GM23338 (cell line): ENCODE measurements at regions not wholly inside any gene's neighbourhood (a gene's known extent, or its start where the extent isn't known, plus 50 kb on each side); places are given as distances from the start of the nearest gene placed in this dataset.

ENCODE experiments used
- ATAC-seq: fragments of 200-7000 bp; cut with Tn5 transposase; 3 replicates; pipeline ENCODE4 v1.9.1; 2020
- DNase-seq: peaks from one replicate; pipeline ENCODE4 v3.0.0-alpha.2; 2015; ENCODE audit warnings: low spot score
- H2AFZ ChIP-seq: fragments of 200-600 bp; sonication (generic); 2 replicates; pipeline ENCODE4 v1.8.0; 2016; ENCODE audit warnings: antibody characterized with exemption, mild to moderate bottlenecking, moderate library complexity
- H3F3A ChIP-seq: fragments of 200-600 bp; sonication (generic); replicated peaks from 2 replicates; pipeline ENCODE4 v1.8.0; 2017; ENCODE audit warnings: antibody characterized with exemption, mixed run types, low read depth
- H3K27ac ChIP-seq: fragments of 200-600 bp; sonication (generic); 2 replicates; pipeline ENCODE4 v1.6.1; 2016; ENCODE audit warnings: low read depth
- H3K27me3 ChIP-seq: fragments of 200-600 bp; sonication (generic); 2 replicates; pipeline ENCODE4 v1.8.0; 2016; ENCODE audit warnings: mild to moderate bottlenecking, mixed run types, moderate library complexity; ENCODE audit not compliant: insufficient read depth
- H3K36me3 ChIP-seq: fragments of 200-600 bp; sonication (generic); 2 replicates; pipeline ENCODE4 v1.8.0; 2016; ENCODE audit warnings: mild to moderate bottlenecking; ENCODE audit not compliant: insufficient read depth
- H3K4me1 ChIP-seq: fragments of 200-600 bp; sonication (generic); 2 replicates; pipeline ENCODE4 v1.8.0; 2016; ENCODE audit warnings: mild to moderate bottlenecking, moderate library complexity; ENCODE audit not compliant: insufficient read depth
- H3K4me2 ChIP-seq: fragments of 200-600 bp; sonication (generic); 2 replicates; pipeline ENCODE4 v1.7.1; 2017; ENCODE audit warnings: mixed run types
- H3K4me3 ChIP-seq: fragments of 200-600 bp; sonication (generic); 2 replicates; pipeline ENCODE4 v1.6.1; 2016; ENCODE audit warnings: mixed run types
- H3K79me2 ChIP-seq: fragments of 200-600 bp; sonication (generic); replicated peaks from 2 replicates; pipeline ENCODE4 v1.8.0; 2017; ENCODE audit warnings: mild to moderate bottlenecking; ENCODE audit not compliant: insufficient read depth
- H3K9me2 ChIP-seq: fragments of 200-600 bp; sonication (generic); 2 replicates; pipeline ENCODE4 v1.8.0; 2017; ENCODE audit not compliant: insufficient read depth
- H4K20me1 ChIP-seq: fragments of 200-600 bp; sonication (generic); replicated peaks from 2 replicates; pipeline ENCODE4 v1.8.0; 2017; ENCODE audit warnings: mild to moderate bottlenecking; ENCODE audit not compliant: insufficient read depth
- H3K27ac Mint-ChIP-seq: 2 replicates; pipeline ENCODE4 v1.8.0; 2020; ENCODE audit warnings: inconsistent platforms, mild to moderate bottlenecking, moderate library complexity, mixed read lengths
- H3K27me3 Mint-ChIP-seq: 3 replicates; pipeline ENCODE4 v1.8.0; 2022; ENCODE audit warnings: low read depth, mild to moderate bottlenecking, moderate library complexity, mixed read lengths, inconsistent platforms; ENCODE audit not compliant: insufficient read depth, poor library complexity
- H3K36me3 Mint-ChIP-seq: 3 replicates; pipeline ENCODE4 v1.8.0; 2021; ENCODE audit warnings: low read depth, mild to moderate bottlenecking, inconsistent platforms, moderate library complexity, mixed read lengths
- H3K4me1 Mint-ChIP-seq: 3 replicates; pipeline ENCODE4 v1.8.0; 2020; ENCODE audit warnings: mild to moderate bottlenecking, inconsistent platforms, mixed read lengths
- H3K4me3 Mint-ChIP-seq: 3 replicates; pipeline ENCODE4 v1.8.0; 2021; ENCODE audit warnings: moderate library complexity, mild to moderate bottlenecking, inconsistent platforms, mixed read lengths
- H3K9me3 Mint-ChIP-seq: 3 replicates; pipeline ENCODE4 v1.8.0; 2020; ENCODE audit warnings: moderate library complexity, mild to moderate bottlenecking, inconsistent platforms, mixed read lengths
- CREB1 ChIP-seq: fragments of 250-450 bp; sonication (Bioruptor Pico); IDR thresholded peaks from 2 replicates; pipeline ENCODE4 v1.5.0; 2020; ENCODE audit warnings: low read depth, mild to moderate bottlenecking, moderate library complexity
- CTCF ChIP-seq, 2 experiments: fragments of 200-600 bp in 1 of 2; sonication (generic) in 1 of 2; conservative IDR thresholded peaks; 2 replicates each; pipeline versions ENCODE4 v1.5.1 to v1.6.1; 2016 to 2017; ENCODE audit warnings: antibody characterized with exemption in 2 of 2, low read depth in 2 of 2, mild to moderate bottlenecking in 2 of 2, moderate library complexity in 1 of 2
- ETS1 ChIP-seq: IDR thresholded peaks from 2 replicates; pipeline ENCODE4 v1.6.1; 2016; ENCODE audit warnings: antibody characterized with exemption
- EZH2phosphoT487 ChIP-seq: fragments of 200-600 bp; sonication (generic); IDR thresholded peaks from one replicate; pipeline ENCODE4 v1.8.1; 2018; ENCODE audit warnings: antibody characterized with exemption; ENCODE audit not compliant: unreplicated experiment
- REST ChIP-seq: IDR thresholded peaks from one replicate; pipeline ENCODE4 v1.6.1; 2018; ENCODE audit warnings: antibody characterized with exemption; ENCODE audit not compliant: unreplicated experiment
- ZNF114 ChIP-seq: fragments of 250-450 bp; sonication (Bioruptor Pico); IDR thresholded peaks from 2 replicates; pipeline ENCODE4 v1.5.0; 2020; ENCODE audit warnings: mild to moderate bottlenecking, moderate library complexity
- ZNF331 ChIP-seq: fragments of 250-450 bp; sonication (Bioruptor Pico); IDR thresholded peaks from 2 replicates; pipeline ENCODE4 v1.5.0; 2020; ENCODE audit warnings: low read depth, mild to moderate bottlenecking, moderate library complexity
- ZNF462 ChIP-seq: fragments of 250-450 bp; sonication (Bioruptor Pico); IDR thresholded peaks from 2 replicates; pipeline ENCODE4 v1.5.0; 2020; ENCODE audit warnings: mild to moderate bottlenecking, moderate library complexity

GRCh38 chr10:3571310-3571825 lies 213.6 kb downstream of the KLF6 start:
- no peaks in the 10 kb centered on the region for H3K36me3 Mint-ChIP-seq
- no peaks in the 10 kb centered on the region for H3K27me3 Mint-ChIP-seq
- no peaks in the 10 kb centered on the region for H4K20me1 ChIP-seq
- H3K4me3 Mint-ChIP-seq, result no peak overlapping the region
- H3K27ac Mint-ChIP-seq, result no peak overlapping the region
- no peaks in the 10 kb centered on the region for H3K79me2 ChIP-seq
- TF ChIP-seq ZNF331 (CRISPR knock-in tag) (no peak), REST (no peak), ETS1 (no peak), CTCF (conservative IDR thresholded peaks at IDR 0.05; ENCODE audit: low read depth in 2 of 2) (no peak), EZH2phosphoT487 (no peak), CREB1 (CRISPR knock-in tag) (no peak), ZNF114 (CRISPR knock-in tag) (no peak), ZNF462 (CRISPR knock-in tag) (no peak)
- H3K9me3 Mint-ChIP-seq, result no peaks in the 10 kb centered on the region
- no peaks in the 10 kb centered on the region for H3F3A ChIP-seq
- no peak overlapping the region for H3K4me2 ChIP-seq
- ATAC-seq, result no peak
- no peak overlapping the region for H3K4me3 ChIP-seq
- no peaks in the 10 kb centered on the region for H3K9me2 ChIP-seq
- 0 out of 2 replicates have a peak overlapping the region, but pooled peaks have one; percentile 38 for H2AFZ ChIP-seq
- peaks cover 11% of the 10 kb centered on the region for H3K4me1 Mint-ChIP-seq
- peaks cover 9% of the 10 kb centered on the region; the same call in 1 of the 2 replicates for H3K4me1 ChIP-seq
- no peaks in the 10 kb centered on the region for H3K27me3 ChIP-seq
- DNase-seq, result no peak
- H3K36me3 ChIP-seq, result no peaks in the 10 kb centered on the region
- no peak overlapping the region for H3K27ac ChIP-seq
